ENCODE measurements at regions not wholly inside any gene's neighbourhood (a gene's known extent, or its start where the extent isn't known, plus 50 kb on each side); places are given as distances from the start of the nearest gene placed in this dataset.

DNA sequence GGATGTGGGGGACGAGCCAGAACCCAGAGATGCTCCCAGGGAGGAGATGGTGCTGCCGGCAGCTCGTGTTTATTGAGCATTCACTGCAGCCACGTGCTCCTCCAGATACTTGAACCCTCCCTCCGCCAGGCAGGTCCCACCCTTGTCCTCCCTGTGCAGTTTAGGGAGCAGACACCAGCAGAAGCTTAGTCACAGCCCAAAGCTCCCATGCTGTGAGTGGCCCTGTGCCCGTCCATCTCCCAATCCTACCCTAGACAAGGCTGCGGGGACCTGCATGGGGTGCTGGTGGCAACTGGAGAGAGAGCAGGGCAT lies 176.5 kb upstream of the COPS8 start:
- ChIA-PET POLR2A (no interaction called here), CTCF (no interaction called here)
- TF ChIP-seq HDGF (IDR thresholded peaks at IDR 0.05; ENCODE audit: borderline replicate concordance) (no peak), L3MBTL2 (conservative IDR thresholded peaks at IDR 0.05) (no peak), CTBP1 (IDR thresholded peaks at IDR 0.05; ENCODE audit: borderline replicate concordance) (no peak), FOXM1 (IDR thresholded peaks at IDR 0.05; ENCODE audit: borderline replicate concordance) (no peak), SUZ12 (IDR thresholded peaks at IDR 0.05) (no peak), TARDBP (IDR thresholded peaks at IDR 0.05) (no peak), NFRKB (IDR thresholded peaks at IDR 0.05) (no peak), BHLHE40 (IDR thresholded peaks at IDR 0.05; ENCODE audit: borderline replicate concordance) (no peak), ELF4 (IDR thresholded peaks at IDR 0.05) (no peak), FOXA1 (IDR thresholded peaks at IDR 0.05) (no peak), ARNT (IDR thresholded peaks at IDR 0.05) (no peak), LEF1 (IDR thresholded peaks at IDR 0.05; ENCODE audit: borderline replicate concordance) (no peak), SP1 (IDR thresholded peaks at IDR 0.05) (no peak), ZNF384 (IDR thresholded peaks at IDR 0.05) (no peak), FOXK2 (IDR thresholded peaks at IDR 0.05) (no peak)
- TF ChIP-seq, protein P1, sequence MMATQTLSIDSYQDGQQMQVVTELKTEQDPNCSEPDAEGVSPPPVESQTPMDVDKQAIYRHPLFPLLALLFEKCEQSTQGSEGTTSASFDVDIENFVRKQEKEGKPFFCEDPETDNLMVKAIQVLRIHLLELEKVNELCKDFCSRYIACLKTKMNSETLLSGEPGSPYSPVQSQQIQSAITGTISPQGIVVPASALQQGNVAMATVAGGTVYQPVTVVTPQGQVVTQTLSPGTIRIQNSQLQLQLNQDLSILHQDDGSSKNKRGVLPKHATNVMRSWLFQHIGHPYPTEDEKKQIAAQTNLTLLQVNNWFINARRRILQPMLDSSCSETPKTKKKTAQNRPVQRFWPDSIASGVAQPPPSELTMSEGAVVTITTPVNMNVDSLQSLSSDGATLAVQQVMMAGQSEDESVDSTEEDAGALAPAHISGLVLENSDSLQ (IDR thresholded peaks at IDR 0.05): no peak
- no peak for DNase-seq (ENCODE audit: extremely low spot score)

DNA sequence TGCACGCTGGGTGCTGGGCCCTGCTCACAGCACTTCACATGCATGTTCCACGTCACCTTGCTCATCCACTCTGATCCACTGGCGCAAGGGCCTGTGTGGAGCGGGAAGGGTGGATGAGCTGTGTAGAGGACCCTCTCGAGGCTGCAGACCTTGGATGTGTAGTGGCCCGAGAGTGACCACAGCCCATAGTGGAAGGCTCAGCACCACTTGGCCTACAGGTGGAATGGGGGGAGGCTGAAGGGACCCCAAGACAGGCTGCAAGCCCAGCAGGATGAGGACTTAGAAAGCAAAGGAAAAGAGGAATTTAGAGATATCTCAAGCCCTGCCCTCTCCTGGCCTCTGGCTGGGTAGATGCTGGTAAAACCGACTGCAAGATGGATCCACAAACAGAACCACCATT lies 175.9 kb upstream of the COPS8 start:
- no peak for DNase-seq (ENCODE audit: extremely low spot score)
- TF ChIP-seq, protein P1 (IDR thresholded peaks at IDR 0.05): no peak
- TF ChIP-seq HDGF (IDR thresholded peaks at IDR 0.05; ENCODE audit: borderline replicate concordance) (no peak), TARDBP (IDR thresholded peaks at IDR 0.05) (no peak), FOXK2 (IDR thresholded peaks at IDR 0.05) (no peak), FOXA1 (IDR thresholded peaks at IDR 0.05) (no peak), NFRKB (IDR thresholded peaks at IDR 0.05) (no peak), SUZ12 (IDR thresholded peaks at IDR 0.05) (no peak), L3MBTL2 (conservative IDR thresholded peaks at IDR 0.05) (no peak), ZNF384 (IDR thresholded peaks at IDR 0.05) (no peak), ARNT (IDR thresholded peaks at IDR 0.05) (no peak), FOXM1 (IDR thresholded peaks at IDR 0.05; ENCODE audit: borderline replicate concordance) (no peak), BHLHE40 (IDR thresholded peaks at IDR 0.05; ENCODE audit: borderline replicate concordance) (no peak)
- ChIA-PET CTCF (no interaction called here), POLR2A (no interaction called here)

DNA sequence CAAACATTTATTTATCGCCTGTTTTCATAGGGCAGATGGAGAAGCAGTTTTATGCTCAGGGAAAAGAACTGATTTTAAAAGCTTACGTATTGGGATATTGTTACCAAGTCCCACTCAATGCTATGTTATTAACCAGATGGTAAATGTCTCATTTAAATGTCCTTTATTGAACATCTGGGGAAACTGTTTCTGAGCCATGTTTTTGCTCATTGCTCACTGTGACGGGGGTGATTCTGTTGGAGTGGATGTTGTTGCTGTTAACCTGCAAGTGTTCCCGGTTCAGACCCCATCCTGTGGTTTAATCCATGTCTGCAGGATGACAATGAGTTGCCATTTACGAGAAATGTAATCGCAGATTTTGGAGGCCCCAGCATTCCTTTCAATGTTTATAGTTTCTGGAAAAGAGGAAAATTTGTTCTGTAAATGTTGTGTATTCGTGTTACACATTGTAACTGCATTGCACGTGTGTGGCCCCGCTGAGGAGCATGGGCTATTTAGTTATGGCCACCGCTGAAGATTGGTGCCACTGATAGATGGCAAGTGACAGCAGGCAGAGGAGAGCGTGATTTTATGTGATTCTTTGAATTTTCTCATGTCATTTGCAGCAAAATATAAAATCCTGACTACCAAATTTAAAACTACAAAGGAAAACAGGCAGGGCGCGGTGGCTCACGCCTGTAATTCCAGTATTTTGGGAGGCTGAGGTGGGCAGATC lies 174.8 kb upstream of the COPS8 start:
- TF ChIP-seq, protein P1 (IDR thresholded peaks at IDR 0.05): no peak
- TF ChIP-seq FOXM1 (IDR thresholded peaks at IDR 0.05; ENCODE audit: borderline replicate concordance) (no peak), ELF4 (IDR thresholded peaks at IDR 0.05) (no peak), BHLHE40 (IDR thresholded peaks at IDR 0.05; ENCODE audit: borderline replicate concordance) (no peak), NFRKB (IDR thresholded peaks at IDR 0.05) (no peak), ARNT (IDR thresholded peaks at IDR 0.05) (no peak), FOXK2 (IDR thresholded peaks at IDR 0.05) (no peak), L3MBTL2 (conservative IDR thresholded peaks at IDR 0.05) (no peak), HDGF (IDR thresholded peaks at IDR 0.05; ENCODE audit: borderline replicate concordance) (no peak), SP1 (IDR thresholded peaks at IDR 0.05) (no peak), FOXA1 (IDR thresholded peaks at IDR 0.05) (no peak), TARDBP (IDR thresholded peaks at IDR 0.05) (no peak), SUZ12 (IDR thresholded peaks at IDR 0.05) (no peak), CTBP1 (IDR thresholded peaks at IDR 0.05; ENCODE audit: borderline replicate concordance) (no peak), LEF1 (IDR thresholded peaks at IDR 0.05; ENCODE audit: borderline replicate concordance) (no peak), ZNF384 (IDR thresholded peaks at IDR 0.05) (no peak)
- POLR2A ChIA-PET: no interaction called here
- CTCF ChIA-PET: no interaction called here
- DNase-seq (ENCODE audit: extremely low spot score): no peak

DNA sequence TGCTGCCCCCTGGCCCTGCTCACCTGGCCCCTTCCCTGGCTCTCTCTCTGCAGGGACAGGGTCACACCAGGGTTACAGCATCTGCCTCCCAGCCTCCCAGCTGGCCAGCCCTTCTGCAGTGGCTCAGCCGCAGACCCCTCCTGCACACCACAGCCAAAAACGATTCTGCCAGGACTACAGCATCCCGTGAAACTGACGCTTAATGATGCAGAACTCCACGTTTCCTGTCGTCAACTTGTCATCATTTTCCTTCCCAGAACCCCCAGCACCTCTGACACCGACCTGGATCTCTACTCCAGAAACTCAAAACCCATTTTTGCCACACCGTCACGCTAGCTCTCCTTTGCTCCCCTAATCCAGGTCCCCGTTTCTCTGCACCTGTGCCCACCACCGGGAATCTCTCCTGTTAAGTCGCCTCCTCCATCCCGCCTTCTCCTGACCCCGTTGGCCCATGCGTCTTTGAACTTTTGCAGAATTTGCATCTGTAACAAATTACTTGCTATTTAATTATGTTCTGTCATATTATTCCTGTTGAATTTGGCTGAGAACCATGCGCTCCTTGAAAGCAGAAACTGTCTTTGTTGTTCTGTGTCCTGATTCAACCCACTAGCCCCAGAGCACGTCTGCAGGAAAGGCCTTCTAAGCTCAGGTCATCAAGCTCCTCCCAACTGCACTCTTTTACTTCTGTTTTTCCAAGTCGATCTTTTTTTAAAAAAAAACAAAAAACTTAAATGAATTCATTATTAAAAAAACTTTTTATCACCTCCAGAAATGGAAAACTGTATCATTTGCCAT lies 173.2 kb upstream of the COPS8 start:
- TF ChIP-seq FOXA1 (IDR thresholded peaks at IDR 0.05) (no peak), SUZ12 (IDR thresholded peaks at IDR 0.05) (no peak), TARDBP (IDR thresholded peaks at IDR 0.05) (no peak), HDGF (IDR thresholded peaks at IDR 0.05; ENCODE audit: borderline replicate concordance) (no peak), NFRKB (IDR thresholded peaks at IDR 0.05) (no peak), ELF4 (IDR thresholded peaks at IDR 0.05) (no peak), FOXM1 (IDR thresholded peaks at IDR 0.05; ENCODE audit: borderline replicate concordance) (no peak), BHLHE40 (IDR thresholded peaks at IDR 0.05; ENCODE audit: borderline replicate concordance) (no peak), LEF1 (IDR thresholded peaks at IDR 0.05; ENCODE audit: borderline replicate concordance) (no peak), CTBP1 (IDR thresholded peaks at IDR 0.05; ENCODE audit: borderline replicate concordance) (no peak), ZNF384 (IDR thresholded peaks at IDR 0.05) (no peak), FOXK2 (IDR thresholded peaks at IDR 0.05) (no peak), SP1 (IDR thresholded peaks at IDR 0.05) (no peak), L3MBTL2 (conservative IDR thresholded peaks at IDR 0.05) (no peak), ARNT (IDR thresholded peaks at IDR 0.05) (no peak)
- TF ChIP-seq, protein P1 (IDR thresholded peaks at IDR 0.05): no peak
- CTCF ChIA-PET: no interaction called here
- DNase-seq (ENCODE audit: extremely low spot score): no peak
- POLR2A ChIA-PET: no interaction called here

DNA sequence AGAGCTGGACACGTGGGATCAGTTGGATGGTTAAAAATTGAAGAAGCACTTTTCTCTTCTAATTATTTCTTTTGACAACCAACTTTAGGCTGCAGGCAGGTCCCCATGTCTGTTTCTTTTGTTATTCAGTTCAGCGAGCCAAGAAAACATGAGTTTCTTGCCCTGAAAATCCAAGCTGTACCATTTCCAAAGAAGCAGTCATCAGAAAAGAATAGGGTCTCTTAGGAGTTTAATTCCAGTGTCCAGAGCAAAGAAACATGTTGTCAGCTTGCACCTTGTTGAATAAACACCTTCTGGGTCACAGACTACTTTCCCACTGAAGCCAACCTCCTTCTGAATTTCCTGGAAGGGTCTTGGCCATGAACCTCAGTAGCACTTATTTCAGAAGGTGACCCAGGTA lies 170.5 kb upstream of the COPS8 start:
- ChIA-PET CTCF (no interaction called here), POLR2A (no interaction called here)
- no peak for DNase-seq (ENCODE audit: extremely low spot score)
- no peak for TF ChIP-seq HDGF (IDR thresholded peaks at IDR 0.05; ENCODE audit: borderline replicate concordance)
- no peak for TF ChIP-seq FOXM1 (IDR thresholded peaks at IDR 0.05; ENCODE audit: borderline replicate concordance)
- no peak for TF ChIP-seq FOXA1 (IDR thresholded peaks at IDR 0.05)
- no peak for TF ChIP-seq ELF4 (IDR thresholded peaks at IDR 0.05)
- TF ChIP-seq CTBP1 (IDR thresholded peaks at IDR 0.05; ENCODE audit: borderline replicate concordance): no peak
- no peak for TF ChIP-seq FOXK2 (IDR thresholded peaks at IDR 0.05)
- TF ChIP-seq ZNF384 (IDR thresholded peaks at IDR 0.05): no peak
- TF ChIP-seq BHLHE40 (IDR thresholded peaks at IDR 0.05; ENCODE audit: borderline replicate concordance): no peak
- TF ChIP-seq LEF1 (IDR thresholded peaks at IDR 0.05; ENCODE audit: borderline replicate concordance): no peak
- TF ChIP-seq, protein P1 (IDR thresholded peaks at IDR 0.05): no peak
- TF ChIP-seq SUZ12 (IDR thresholded peaks at IDR 0.05): no peak
- no peak for TF ChIP-seq L3MBTL2 (conservative IDR thresholded peaks at IDR 0.05)
- TF ChIP-seq TARDBP (IDR thresholded peaks at IDR 0.05): no peak

All from HEK293T (cell line).